ENCODE measurements at regions not wholly inside any gene's neighbourhood (a gene's known extent, or its start where the extent isn't known, plus 50 kb on each side); places are given as distances from the start of the nearest gene placed in this dataset.

DNA sequence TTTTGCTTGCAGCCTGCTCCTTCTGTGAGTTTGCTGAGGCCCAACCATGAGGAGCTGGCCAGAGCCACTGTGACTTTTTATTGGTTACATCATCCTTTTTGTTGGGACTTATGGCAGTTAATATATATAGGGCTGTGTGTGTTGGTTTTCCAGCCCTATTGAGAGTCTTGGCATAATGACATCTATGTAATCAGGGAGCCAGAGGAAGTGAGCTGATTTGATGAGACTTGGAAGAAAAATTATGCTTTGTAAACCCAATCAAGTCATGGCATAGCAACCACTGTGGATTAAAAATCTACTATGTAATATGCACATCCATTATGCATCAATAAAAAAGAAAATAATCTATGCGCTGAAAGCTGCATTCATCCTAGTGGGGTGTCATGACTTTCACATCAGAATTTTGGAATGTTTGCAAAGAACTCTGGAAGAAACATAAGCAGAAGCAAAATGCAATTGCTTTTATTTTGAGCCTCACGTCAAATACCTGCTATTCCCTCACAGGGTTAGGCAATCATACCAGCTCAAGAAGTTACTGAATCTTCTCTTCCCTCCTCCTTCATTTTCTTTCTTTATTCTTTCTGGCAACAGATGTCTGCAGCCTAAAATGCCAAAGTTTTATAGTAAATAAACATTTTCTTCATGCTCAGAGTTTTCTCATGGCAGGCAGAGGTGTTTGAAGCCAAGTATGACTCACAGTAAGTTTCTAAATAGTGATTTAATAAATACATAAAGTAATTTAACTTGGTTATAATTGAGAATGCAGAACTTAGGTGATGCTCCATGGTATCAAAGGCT, 308.5 kb downstream of the KCNS3 start:
- TF ChIP-seq, protein P1, sequence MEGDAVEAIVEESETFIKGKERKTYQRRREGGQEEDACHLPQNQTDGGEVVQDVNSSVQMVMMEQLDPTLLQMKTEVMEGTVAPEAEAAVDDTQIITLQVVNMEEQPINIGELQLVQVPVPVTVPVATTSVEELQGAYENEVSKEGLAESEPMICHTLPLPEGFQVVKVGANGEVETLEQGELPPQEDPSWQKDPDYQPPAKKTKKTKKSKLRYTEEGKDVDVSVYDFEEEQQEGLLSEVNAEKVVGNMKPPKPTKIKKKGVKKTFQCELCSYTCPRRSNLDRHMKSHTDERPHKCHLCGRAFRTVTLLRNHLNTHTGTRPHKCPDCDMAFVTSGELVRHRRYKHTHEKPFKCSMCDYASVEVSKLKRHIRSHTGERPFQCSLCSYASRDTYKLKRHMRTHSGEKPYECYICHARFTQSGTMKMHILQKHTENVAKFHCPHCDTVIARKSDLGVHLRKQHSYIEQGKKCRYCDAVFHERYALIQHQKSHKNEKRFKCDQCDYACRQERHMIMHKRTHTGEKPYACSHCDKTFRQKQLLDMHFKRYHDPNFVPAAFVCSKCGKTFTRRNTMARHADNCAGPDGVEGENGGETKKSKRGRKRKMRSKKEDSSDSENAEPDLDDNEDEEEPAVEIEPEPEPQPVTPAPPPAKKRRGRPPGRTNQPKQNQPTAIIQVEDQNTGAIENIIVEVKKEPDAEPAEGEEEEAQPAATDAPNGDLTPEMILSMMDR (IDR thresholded peaks at IDR 0.05): no peak
- no peak for TF ChIP-seq POLR2A (IDR thresholded peaks at IDR 0.05)
